Stimulated activated CD4-positive, alpha-beta T cell treated with anti-CD3 and anti-CD28 coated beads, TNF-alpha, amount 100 ng/mL, for 4 hours (primary cell): ENCODE measurements at regions not wholly inside any gene's neighbourhood (a gene's known extent, or its start where the extent isn't known, plus 50 kb on each side); places are given as distances from the start of the nearest gene placed in this dataset.

Source experiments
- DNase-seq, 3 experiments: peaks; one replicate each; pipeline ENCODE4 v3.0.0-alpha.2; 2020; ENCODE audit warnings: low read depth in 3 of 3

DNA sequence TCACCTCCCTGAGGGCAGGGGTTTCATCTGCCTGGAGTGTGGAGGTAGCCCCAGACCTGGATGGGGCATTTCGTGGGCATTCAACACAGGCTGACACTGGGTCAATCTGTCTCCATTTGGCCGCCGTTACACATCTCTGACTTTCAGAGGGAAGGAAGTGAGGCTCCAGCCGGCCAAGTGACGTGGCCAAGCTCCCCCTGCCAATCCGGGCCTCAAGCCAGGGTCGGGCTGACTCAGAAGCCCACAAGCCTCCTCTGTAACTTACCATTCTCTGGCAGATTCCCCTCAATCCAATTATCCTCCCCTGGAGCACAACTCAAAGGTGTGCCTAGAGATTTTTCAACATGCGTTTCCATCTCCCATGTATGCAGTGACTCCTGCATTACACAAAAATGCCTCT is 227.6 kb downstream of the KLF13 start:
- no peak for DNase-seq

DNA sequence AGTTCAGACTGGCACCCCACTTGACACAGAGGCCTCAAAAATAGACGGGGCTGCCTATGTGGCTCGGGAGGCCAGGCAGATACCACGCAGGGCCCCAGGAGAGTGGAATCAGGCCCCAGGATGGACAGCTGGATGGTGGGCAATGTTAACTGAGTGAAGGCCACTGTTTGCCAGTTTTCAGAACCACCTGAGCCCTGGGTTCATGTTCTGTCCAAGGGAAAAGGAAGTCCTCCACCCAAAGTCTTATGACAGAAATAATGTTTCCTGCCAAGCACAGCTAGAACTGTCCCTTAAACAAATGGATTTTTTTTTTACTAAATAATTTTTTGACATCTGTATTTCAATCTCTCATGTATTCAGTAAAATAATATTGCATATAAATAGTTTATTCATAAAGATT is 228.4 kb downstream of the KLF13 start:
- no peak for DNase-seq

DNA sequence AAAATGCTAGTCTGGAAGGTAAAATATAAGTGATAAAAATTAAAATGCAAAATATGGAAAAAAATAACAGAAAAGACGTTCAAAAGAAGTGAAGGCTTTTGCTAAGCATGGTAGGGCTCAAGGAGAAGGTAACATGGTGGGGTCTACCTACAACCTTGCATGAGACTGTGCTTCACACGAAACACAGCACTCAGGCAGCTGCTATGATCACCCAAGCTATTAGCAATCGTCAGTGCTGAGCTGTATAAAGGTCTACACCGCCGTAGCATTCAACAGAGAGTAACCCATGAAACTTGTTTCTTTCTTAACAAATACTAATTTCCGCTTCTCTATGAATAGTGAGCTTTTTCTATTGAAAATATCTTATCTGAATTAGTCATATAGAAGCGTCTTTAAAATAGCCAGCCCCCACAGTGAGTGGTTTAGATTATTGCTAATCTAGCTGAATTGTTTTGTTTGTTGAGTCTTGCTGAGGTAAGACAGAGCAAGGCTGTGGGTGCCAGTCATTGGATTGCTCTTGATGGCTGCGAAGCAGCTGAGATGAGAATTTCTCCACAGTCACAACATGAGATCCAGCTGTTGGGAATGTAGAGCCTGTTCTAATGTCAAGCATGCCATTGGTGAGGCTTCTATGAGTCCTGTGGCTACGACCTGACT is 230.0 kb downstream of the KLF13 start:
- DNase-seq = no peak

DNA sequence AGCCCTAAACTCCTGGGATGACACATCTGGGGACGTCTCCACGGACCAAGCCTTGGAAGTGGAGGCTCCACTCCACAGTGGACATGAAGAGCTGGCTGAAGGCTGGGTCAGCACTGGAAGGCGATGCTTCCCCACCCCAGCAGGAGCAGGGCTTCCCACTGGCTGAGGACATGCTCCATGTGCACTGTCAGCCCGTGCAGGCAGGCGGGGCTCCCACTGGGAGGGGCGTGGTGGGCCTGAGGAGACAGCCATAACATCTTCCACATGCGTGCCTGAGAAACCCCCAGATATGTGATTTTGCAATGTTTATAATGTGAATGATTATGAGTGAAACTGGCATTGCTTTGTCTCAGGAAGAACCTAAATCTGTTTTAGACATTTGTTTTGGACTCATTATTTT is 231.3 kb downstream of the KLF13 start:
- no peak for DNase-seq

DNA sequence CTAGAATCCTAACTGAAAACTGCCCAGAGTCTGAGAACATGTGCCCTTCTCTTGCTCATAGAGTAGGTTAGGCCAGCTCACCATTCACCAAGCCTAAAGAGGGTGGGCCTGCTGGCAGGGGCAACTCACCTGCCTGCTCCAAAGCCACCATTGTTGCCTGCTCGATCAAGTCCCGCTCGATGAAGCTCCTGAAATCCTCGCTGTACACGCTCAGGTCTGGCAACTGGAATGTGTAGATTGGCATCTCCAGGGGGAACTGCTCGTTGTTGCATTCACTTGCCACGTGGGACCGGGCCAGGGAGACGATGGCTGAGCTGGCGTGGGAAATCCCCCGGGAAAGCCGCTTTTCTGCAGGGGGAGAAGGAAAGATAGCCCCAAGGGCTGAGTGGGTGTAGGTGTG is 232.2 kb downstream of the KLF13 start:
- no peak for DNase-seq

DNA sequence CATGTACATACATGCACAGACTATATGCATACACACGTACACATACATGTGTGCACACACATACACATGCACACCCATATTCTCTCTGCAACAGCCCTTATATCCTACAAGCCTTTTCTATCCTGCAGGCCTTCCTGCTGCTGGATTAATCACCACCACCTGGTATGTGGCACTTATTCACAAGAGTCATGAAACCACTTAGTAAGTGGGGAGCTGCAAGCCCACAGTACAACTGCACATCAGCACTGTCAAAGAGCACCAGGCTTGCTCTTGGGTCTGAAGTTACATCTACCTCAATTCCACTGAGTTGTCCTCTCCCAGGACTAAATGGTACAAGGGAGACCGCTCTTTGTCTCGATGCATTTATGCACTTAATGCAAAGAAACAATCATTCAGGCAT is 233.2 kb downstream of the KLF13 start:
- DNase-seq = no peak

DNA sequence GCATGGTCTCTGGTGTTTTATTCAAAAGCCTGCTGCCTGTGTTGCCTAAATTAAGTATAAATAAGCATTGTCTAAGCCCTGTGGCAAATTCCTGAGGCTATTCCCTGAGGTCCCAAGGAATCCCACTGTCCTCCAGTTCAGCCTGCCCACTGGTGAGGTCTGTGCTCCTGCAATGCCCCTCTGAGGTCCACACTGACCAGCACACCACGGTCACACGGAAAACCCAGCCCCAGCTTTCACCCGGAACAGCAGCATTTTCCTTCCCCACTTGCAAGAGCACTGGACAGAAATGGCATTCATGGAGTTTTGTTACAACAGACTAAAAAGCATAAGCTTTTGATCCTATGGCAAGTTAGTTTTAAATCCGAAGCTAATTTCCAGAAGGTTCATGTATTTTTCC is 234.0 kb downstream of the KLF13 start:
- DNase-seq = no peak

DNA sequence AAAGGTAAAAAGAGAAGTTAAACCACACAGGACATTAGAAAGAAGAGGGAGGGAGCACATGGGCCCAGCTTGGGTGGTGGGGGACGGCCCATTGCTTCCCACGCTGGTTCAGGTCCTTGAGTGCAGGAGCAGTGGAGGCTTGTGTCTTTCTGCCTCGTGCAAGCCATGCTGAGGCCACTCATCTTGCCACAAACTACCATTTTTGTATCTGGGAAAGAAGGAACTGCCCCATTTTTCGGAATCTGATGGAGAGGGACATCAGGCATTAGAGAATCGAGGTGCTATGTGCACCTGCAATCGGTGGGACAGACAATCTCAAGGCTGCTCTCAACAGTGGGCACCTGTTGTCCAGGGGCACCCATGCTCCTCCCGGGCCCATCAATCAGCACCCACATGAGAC is 234.5 kb downstream of the KLF13 start:
- no peak for DNase-seq

DNA sequence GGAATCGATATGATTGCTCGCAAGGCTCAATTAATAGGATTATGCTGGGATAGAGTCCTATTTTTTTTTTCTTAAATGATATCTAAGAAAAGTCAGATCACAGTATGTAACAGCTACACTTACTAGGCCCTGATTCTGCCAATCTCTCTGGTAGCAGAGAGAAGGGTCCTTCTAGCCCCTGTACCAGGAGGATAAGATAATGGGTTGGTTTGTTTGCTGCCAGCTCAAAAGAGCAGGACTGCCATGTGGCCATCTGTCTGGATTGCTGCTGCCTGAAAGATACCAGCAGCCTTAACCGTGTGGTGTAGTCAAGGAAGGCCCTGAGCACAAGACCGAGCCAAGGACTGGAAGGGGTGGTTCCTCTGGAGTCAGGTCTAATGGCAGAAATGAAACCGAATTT is 236.4 kb downstream of the KLF13 start:
- no peak for DNase-seq

DNA sequence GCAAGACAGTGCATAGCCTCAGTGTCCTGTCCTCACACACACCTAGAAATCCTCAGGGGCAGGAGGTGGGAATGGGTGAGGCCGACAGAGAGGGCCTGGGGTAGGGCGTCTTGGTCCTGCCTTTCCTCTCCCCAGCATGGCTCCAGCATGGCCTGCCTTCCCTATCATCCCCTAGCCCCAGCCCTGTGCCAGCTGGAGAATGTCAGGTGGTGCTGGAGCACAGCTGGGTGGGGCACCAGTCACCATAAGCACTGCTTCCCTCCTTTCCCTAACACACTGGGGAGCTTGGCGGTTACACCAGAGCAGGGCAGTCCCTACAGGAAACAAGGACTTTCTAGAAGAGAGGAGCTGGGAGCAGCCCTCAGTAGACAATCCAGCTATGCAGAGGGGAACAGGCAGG is 236.8 kb downstream of the KLF13 start:
- DNase-seq = no peak

DNA sequence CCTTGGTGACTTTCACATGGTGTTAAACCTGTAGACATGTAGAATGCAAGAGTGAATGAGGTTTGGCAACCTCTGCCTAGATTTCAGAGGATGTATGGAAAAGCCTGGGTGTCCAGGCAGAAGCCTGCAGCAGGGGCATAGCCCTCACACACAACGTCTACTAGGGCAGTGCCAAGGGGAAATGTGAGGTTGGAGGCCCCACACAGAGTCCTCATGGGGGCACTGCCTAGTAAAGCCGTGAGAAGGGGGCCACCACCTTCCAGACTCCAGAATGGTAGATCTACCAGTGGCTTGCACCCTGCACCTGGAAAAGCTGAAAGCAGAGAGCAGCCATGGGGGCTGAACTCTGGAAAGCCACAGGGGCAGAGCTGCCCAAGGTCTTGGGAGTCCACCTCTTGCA is 241.2 kb downstream of the KLF13 start:
- no peak for DNase-seq

DNA sequence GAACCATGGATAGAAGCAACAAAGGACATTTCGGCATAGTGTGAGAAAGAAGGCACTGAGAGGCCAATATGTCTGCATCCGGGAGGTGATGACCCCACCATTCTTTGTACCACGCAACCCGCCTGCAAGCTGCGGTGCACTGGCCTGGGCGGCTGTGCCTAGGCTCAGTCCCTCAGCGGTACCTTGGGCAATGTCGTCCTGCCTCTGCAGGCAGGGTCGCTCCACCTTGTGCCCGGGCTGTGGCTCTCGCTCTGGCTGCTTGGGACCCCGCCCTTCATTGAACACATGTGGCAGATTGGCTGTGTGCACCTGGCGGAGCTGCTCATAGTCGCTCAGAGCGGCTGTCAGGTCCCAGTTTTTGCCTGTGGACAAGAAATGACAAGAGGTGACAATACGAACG is 243.2 kb downstream of the KLF13 start:
- no peak for DNase-seq

DNA sequence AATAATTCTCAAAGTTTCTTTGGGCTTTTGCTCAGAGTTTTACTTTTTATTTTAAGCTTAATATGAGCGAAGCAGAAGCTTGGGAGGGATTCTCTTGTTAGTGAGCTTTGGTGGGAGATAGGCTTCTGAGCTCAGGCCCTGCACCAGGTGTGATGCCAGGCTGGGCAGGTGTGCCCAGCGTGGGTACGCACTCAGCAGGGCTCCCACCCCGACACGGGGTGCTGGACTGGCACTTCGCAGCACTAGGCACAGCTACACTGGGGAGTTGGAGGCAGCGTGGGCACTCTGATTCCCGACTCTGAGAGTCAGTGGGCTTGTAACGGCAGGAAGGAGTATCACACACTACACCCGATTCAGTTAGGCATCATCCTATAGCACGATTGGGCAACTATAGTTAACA is 244.0 kb downstream of the KLF13 start:
- DNase-seq = no peak

DNA sequence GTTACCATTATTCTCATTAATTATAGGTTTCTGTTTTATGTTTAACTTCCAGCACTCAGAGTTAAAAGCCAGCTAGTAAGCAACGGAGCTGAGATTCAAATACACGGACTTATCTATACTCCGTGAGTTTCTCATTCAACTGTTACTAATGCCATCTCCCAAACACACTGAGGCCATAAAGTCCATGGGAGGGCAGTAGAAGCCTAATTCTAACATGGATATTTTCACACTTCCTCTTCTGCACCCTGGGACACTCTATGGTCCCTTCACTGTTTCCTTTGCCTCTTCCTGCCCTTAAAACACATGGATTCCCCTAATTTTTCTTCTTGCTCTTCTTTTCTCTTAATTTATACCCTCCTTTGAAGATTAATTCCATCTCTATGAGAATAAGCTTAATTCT is 245.0 kb downstream of the KLF13 start:
- no peak for DNase-seq

DNA sequence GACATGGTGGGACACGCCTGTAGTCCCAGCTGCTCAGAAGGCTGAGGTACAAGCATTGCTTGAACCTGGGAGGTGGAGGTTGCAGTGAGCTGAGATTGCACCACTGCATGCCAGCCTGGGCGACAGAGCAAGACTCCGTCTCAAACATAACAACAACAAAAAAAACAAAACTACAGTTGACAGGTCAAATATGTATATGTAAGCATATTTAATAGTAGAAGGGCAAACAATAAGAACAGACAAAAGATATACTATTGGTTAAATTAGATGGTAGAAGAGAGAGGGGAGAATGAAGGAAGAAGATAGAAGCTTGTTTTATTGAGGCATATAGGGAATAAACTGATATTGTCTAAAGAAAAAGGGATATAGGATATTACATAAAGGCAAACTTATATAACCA is 247.1 kb downstream of the KLF13 start:
- no peak for DNase-seq

DNA sequence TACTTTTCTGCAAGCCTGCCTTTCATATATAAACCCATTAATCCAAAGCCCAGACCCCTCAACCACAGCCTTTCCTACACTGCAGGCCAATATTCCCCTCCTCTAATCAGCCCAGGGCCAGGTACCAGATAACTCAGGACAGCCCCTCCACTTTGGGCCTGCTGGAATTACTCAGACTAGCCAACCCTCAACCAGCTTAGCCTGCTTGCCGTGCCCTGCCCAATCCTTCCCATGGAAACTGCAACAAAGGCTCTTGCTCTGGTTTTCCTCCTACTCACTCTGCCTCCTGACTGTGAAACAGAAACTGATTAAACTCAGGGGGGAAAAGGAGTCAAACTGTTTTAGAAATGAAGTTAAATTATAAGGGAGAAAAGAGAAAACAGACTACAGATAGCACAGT is 248.1 kb downstream of the KLF13 start:
- no peak for DNase-seq

DNA sequence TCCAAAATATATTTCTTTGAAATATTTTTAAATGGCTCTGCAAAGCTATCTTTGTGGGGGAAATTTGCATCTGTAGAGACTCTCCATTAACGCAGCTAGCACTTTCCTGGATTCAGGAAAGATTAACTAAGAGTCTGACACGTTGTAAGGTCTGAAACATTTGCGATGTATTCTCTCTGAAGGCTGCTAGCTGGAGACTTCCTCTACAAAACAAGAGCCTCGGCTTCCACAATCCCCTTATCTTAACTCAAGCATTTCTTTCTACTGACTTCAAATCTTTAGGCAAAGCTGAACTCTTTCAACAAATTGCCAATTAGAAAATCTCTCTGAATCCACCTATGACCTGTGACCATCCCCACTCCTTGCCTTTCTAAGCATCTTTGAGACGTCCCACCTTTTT is 250.5 kb downstream of the KLF13 start:
- no peak for DNase-seq

DNA sequence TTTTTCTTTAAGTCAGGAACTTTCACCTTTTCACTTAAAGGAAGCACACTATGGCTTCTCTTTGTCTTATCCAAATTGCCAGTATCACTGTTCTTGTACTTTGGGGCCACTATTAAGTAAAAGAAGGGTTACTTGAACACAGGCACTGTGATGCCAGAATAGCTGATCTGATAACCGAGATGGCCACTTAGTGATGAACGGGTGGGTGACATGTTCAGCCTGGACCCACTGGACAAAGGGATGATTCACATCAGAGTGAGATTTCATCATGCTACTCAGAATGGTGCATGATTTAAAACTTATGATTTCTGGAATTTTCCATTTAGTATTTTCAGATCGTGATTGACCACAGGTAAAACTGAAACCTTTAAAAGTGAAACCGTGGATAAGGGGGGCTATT is 252.6 kb downstream of the KLF13 start:
- DNase-seq = no peak

DNA sequence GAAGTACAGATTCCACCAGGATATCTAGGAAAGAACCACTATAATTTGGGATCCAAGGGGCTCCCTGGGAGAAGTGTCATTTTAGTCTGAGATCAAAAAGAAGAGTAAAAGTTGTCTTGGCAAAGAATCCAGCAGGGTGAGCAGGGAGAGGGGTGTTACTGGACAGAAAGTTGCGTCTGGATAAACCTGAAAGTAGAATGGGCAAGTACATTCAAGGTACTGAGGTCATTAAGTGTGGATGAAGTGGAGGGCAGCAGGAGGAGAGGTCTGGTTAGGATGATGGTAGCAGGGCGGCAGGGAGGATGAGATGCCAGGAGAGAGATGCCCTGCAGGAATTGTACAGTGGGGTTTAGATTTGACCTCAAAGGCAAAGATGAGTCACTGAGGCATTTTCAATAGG is 253.3 kb downstream of the KLF13 start:
- no peak for DNase-seq

DNA sequence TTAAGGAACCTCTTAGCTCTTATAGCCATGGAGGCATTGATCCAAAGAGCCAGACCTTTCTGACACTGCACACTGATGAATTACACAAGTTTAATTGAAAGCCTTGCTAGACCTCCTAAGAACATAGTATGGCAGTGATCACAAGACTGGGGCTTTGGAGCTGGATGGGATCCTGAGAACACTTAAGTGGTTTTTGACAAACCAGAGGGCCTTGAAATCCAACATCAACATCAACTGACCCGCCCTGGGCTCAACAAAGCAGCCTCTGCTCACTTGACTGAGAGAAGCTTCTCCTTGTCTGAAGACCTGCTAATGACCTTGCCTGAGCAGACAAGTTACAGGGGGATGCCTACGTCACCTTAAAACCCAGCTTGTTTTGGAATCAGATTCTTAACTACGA is 257.6 kb downstream of the KLF13 start:
- DNase-seq = no peak

DNA sequence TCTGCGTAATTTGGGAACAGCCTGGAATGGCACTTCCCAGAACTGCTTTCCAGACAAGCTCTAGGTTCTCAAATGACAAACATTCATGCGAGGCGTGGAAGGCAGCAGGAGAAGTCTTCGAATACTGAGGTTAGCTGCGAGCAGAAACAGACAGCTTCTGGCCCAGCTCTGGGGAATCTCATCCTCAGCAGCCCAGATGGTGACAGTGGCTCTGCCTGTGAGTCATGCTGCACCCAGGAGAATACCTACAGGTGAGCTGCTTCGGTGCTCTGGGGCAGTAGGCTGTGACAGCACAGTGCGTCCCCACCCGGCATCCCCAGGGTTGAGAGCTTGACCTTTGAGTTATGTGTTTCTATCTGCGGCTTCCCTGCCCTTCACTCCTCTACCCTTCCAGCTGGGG is 258.6 kb downstream of the KLF13 start:
- no peak for DNase-seq

DNA sequence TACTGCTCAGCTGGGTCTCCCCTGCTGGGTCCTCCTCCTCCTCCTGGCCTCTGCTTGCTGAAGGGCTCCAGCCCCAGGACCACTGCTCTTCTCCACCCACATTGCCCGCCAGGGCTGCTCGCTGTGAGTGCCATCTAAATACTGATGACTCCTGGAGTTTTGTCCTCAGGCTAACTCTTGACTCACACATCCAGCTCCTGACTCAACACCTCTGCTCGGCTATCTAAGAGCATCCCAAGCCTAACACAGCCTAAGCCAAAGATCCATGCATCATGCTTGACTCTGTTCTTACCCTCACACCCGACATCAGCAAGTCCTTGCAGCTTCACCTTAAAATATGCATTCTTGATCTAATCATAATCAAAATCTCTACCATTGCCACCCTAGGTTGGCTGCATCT is 260.2 kb downstream of the KLF13 start:
- no peak for DNase-seq

DNA sequence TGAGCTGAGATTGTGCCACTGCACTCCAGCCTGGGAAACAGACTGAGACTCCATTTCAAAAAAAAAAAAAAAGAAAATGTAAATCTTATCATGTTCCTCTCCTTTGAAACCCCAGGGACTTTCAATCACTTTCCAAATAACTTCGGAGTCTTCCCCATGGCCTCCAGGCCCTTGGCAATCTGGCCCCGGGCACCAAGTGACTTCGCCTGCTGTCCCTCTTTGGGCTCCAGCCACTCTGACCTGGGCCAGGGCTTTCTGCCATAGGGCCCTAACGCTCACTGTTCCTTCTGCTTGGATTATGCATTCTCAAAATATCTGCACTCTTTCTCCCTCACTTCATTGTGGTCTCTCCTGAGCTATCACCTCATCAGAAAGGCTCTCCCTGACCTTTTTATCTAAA is 260.9 kb downstream of the KLF13 start:
- no peak for DNase-seq

DNA sequence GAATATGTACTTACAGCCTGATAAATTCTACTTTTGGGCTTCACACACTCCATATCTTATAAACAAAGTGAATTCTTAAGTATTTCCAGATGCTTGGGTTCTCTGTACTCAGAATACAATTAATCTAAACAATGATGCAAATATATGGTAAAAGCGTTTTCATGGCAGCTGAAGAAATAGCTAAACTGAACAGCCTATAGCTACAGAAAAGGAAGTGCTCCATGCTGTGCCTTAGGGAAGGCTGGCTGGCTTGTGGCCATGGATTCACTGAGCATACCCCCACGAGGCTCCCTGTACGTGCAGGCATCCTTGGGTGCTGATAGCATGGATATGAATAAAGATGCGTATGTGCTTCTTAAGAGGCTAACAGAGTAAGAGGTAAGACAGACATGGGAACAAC is 264.0 kb downstream of the KLF13 start:
- no peak for DNase-seq

DNA sequence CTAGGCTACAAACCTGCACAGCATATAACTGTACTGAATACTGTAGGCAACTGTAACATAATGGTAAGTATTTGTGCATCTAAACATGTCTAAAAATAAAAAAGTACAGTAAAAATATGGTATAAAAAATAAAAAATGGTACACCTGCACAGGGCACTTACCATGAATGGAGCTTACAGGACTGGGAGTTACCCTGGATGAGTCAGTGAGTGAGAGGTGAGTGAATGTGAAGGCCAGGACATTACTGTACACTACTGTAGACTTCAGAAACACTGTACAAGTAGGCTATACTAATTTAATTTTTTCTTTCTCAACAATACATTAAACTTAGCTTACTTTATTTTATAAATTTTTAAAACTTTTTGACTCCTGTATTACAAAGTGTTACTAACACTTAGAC is 265.3 kb downstream of the KLF13 start:
- no peak for DNase-seq
